ENCODE measurements at regions not wholly inside any gene's neighbourhood (a gene's known extent, or its start where the extent isn't known, plus 50 kb on each side); places are given as distances from the start of the nearest gene placed in this dataset.
"Not testable (repeated sequence)": the region's sequence is repeated elsewhere in the genome, so short reads cannot be mapped to it uniquely, and the experiment has no call there.

DNA sequence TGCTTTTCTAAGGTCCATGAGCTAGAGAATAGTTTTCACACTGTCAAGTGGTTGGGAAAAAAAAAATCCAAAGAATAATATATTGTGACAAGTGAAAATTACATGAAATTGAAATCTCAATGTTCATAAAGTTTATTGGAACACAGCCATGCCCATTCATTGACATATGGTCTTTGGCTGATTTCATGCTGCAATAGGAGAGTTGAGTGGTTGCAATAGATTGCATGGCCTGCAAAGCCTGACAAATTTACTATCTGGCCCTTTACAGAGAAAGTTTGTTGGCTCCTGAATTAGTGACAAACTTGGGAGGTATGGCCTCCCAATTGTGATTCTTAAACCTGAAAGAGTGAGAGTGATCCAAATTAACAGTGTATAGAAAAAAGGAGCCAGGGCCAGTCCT lies 115.5 kb upstream of the FAM9C start:
- in situ Hi-C loops (cut with MboI; ENCODE audit: low pct_ligation_motif_present in 1 of 4, low pct_unique_long_range_greater_than_20kb in 1 of 4, low sequenced_read_pairs in 3 of 4) (no loop called here), intact Hi-C loops (cut with DNase I; ENCODE audit: low total_unique reads) (no loop called here)
- H3K4me1 ChIP-seq = peaks cover 3 to 19% (median 10%) of the 10 kb centered on the region in 4 donors
- DNase-seq = no peak
- TF ChIP-seq POLR2A (IDR thresholded peaks at IDR 0.05) = no peak
- no peak for TF ChIP-seq CTCF (IDR thresholded peaks at IDR 0.05)
- TF ChIP-seq POLR2AphosphoS5 (IDR thresholded peaks at IDR 0.05) = no peak
- no peak for TF ChIP-seq EP300 (IDR thresholded peaks at IDR 0.05; ENCODE audit: low read depth)
- no peaks in the 10 kb centered on the region for H3K36me3 ChIP-seq
- peak overlapping the region; percentile 53 to 78 (median 69) for H3K27ac ChIP-seq
- no peaks in the 10 kb centered on the region for H3K9me3 ChIP-seq
- H3K27me3 ChIP-seq = no peaks in the 10 kb centered on the region
- no peak overlapping the region for H3K4me3 ChIP-seq

- H3K27me3 ChIP-seq = no peaks in the 10 kb centered on the region
- H3K27ac ChIP-seq = no peak overlapping the region
- H3K4me1 ChIP-seq = peaks cover 3 to 19% (median 10%) of the 10 kb centered on the region in 4 donors
- in situ Hi-C loops (cut with MboI; ENCODE audit: low pct_ligation_motif_present in 1 of 4, low pct_unique_long_range_greater_than_20kb in 1 of 4, low sequenced_read_pairs in 3 of 4) = no loop called here
- H3K36me3 ChIP-seq = no peaks in the 10 kb centered on the region
- no peak for DNase-seq
- H3K9me3 ChIP-seq = no peaks in the 10 kb centered on the region
- H3K4me3 ChIP-seq = no peak overlapping the region
- no peak for TF ChIP-seq EP300 (IDR thresholded peaks at IDR 0.05; ENCODE audit: low read depth)
- no peak for TF ChIP-seq POLR2AphosphoS5 (IDR thresholded peaks at IDR 0.05)
- no peak for TF ChIP-seq POLR2A (IDR thresholded peaks at IDR 0.05)
- TF ChIP-seq CTCF (IDR thresholded peaks at IDR 0.05) = no peak
- intact Hi-C loops (cut with DNase I; ENCODE audit: low total_unique reads) = no loop called here
These were observed 114.5 kb upstream of the FAM9C start for GRCh38 chrX:13158911-13159310.

GRCh38 chrX:13155550-13155949 lies 111.1 kb upstream of the FAM9C start:
- H3K9me3 ChIP-seq; H3K36me3 ChIP-seq; H3K27ac ChIP-seq; H3K4me3 ChIP-seq; H3K27me3 ChIP-seq; DNase-seq; intact Hi-C loops (cut with DNase I; ENCODE audit: low total_unique reads); in situ Hi-C loops (cut with MboI; ENCODE audit: low pct_ligation_motif_present in 1 of 4, low pct_unique_long_range_greater_than_20kb in 1 of 4, low sequenced_read_pairs in 3 of 4); H3K4me1 ChIP-seq: not testable (repeated sequence)
- WGBS, 2 donors (ENCODE audit: low coverage in 1 of 2) = 100% methylated on average over 1 of the region's 1 CpG; no CpG with 5 or more reads in 1 of the 2 donors

- Histone ChIP-seq H3K27me3 (no peaks in the 10 kb centered on the region), H3K4me3 (no peak overlapping the region), H3K9me3 (no peaks in the 10 kb centered on the region), H3K4me1 (no peaks in the 10 kb centered on the region), H3K36me3 (no peaks in the 10 kb centered on the region), H3K27ac (no peak overlapping the region)
- intact Hi-C loops (cut with DNase I; ENCODE audit: low total_unique reads) = no loop called here
- DNase-seq = no peak
- 75% methylated on average over 3 of the region's 3 CpGs; no CpG with 5 or more reads in 1 of the 2 donors for WGBS, 2 donors (ENCODE audit: low coverage in 1 of 2)
- in situ Hi-C loops (cut with MboI; ENCODE audit: low pct_ligation_motif_present in 1 of 4, low pct_unique_long_range_greater_than_20kb in 1 of 4, low sequenced_read_pairs in 3 of 4) = no loop called here
- TF ChIP-seq CTCF (IDR thresholded peaks at IDR 0.05) (no peak), EP300 (IDR thresholded peaks at IDR 0.05; ENCODE audit: low read depth) (no peak), POLR2AphosphoS5 (IDR thresholded peaks at IDR 0.05) (no peak), POLR2A (IDR thresholded peaks at IDR 0.05) (no peak)
These were observed 109.4 kb upstream of the FAM9C start for GRCh38 chrX:13153796-13154195.

GRCh38 chrX:13152518-13153185 lies 108.2 kb upstream of the FAM9C start:
- Histone ChIP-seq H3K9me3 (no peaks in the 10 kb centered on the region), H3K4me3 (no peak overlapping the region), H3K4me1 (no peaks in the 10 kb centered on the region), H3K36me3 (no peaks in the 10 kb centered on the region), H3K27me3 (no peaks in the 10 kb centered on the region), H3K27ac (peak overlapping the region; percentile 19 to 52 (median 40))
- intact Hi-C loops (cut with DNase I; ENCODE audit: low total_unique reads) (no loop called here), in situ Hi-C loops (cut with MboI; ENCODE audit: low pct_ligation_motif_present in 1 of 4, low pct_unique_long_range_greater_than_20kb in 1 of 4, low sequenced_read_pairs in 3 of 4) (no loop called here)
- DNase-seq = no peak
- WGBS, 2 donors (ENCODE audit: low coverage in 1 of 2) = 84% methylated on average over 7 of the region's 7 CpGs; no CpG with 5 or more reads in 1 of the 2 donors
- no peak for TF ChIP-seq EP300 (IDR thresholded peaks at IDR 0.05; ENCODE audit: low read depth)

Measured in transverse colon (tissue), 4 donors.